ENCODE measurements at regions not wholly inside any gene's neighbourhood (a gene's known extent, or its start where the extent isn't known, plus 50 kb on each side); places are given as distances from the start of the nearest gene placed in this dataset.

DNA sequence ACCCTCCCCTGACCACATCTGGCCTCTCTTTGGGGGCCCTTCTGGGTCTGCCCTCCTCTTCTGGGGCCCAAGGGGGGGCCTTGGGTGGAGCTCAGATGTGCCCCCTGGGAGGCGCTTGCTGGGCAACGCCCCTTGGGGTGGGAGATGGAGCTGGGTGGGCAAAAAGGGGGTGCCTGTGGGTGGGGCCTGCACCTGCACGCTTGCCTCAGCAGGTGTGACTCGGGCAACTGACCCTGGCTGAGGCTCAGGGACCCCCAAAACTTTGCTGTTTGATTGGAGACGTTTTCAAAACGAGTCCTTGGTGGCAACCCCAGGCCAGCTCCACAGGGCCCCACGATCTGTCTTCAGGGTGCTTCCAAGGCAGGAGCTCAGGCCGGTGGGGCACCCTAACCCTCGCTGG is 105.3 kb downstream of the SIK1 start:
- Histone ChIP-seq H4K20me1 (ENCODE audit: low read depth) (no peaks in the 10 kb centered on the region), H3K9ac (no peak overlapping the region), H3K9me3 (ENCODE audit: low read depth) (no peaks in the 10 kb centered on the region), H3K4me3 (no peak overlapping the region), H3K4me1 (no peaks in the 10 kb centered on the region), H3F3A (ENCODE audit: low read depth) (no peaks in the 10 kb centered on the region), H3K4me2 (no peak overlapping the region), H3K27me3 (no peaks in the 10 kb centered on the region), H3K79me2 (ENCODE audit: low read depth) (no peaks in the 10 kb centered on the region), H3K27ac (no peak overlapping the region), H2AFZ (replicated peaks) (no peak overlapping the region), H3K36me3 (no peaks in the 10 kb centered on the region)
- TF ChIP-seq, protein P1, sequence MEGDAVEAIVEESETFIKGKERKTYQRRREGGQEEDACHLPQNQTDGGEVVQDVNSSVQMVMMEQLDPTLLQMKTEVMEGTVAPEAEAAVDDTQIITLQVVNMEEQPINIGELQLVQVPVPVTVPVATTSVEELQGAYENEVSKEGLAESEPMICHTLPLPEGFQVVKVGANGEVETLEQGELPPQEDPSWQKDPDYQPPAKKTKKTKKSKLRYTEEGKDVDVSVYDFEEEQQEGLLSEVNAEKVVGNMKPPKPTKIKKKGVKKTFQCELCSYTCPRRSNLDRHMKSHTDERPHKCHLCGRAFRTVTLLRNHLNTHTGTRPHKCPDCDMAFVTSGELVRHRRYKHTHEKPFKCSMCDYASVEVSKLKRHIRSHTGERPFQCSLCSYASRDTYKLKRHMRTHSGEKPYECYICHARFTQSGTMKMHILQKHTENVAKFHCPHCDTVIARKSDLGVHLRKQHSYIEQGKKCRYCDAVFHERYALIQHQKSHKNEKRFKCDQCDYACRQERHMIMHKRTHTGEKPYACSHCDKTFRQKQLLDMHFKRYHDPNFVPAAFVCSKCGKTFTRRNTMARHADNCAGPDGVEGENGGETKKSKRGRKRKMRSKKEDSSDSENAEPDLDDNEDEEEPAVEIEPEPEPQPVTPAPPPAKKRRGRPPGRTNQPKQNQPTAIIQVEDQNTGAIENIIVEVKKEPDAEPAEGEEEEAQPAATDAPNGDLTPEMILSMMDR (IDR thresholded peaks at IDR 0.05) = no peak
- TF ChIP-seq EZH2 (IDR thresholded peaks at IDR 0.05) (no peak), EZH2phosphoT487 (IDR thresholded peaks at IDR 0.05) (no peak)
- H3K27ac Mint-ChIP-seq = no peak overlapping the region
- peaks cover 20% of the 10 kb centered on the region for H3K27me3 Mint-ChIP-seq (ENCODE audit: insufficient read depth, low read depth)
- peaks cover 17% of the 10 kb centered on the region for H3K9me3 Mint-ChIP-seq
- H3K36me3 Mint-ChIP-seq = peaks cover 4% of the 10 kb centered on the region
- H3K4me3 Mint-ChIP-seq = no peak overlapping the region
- H3K4me1 Mint-ChIP-seq = peaks cover 27% of the 10 kb centered on the region
- DNase-seq (ENCODE audit: low spot score) = no peak

DNA sequence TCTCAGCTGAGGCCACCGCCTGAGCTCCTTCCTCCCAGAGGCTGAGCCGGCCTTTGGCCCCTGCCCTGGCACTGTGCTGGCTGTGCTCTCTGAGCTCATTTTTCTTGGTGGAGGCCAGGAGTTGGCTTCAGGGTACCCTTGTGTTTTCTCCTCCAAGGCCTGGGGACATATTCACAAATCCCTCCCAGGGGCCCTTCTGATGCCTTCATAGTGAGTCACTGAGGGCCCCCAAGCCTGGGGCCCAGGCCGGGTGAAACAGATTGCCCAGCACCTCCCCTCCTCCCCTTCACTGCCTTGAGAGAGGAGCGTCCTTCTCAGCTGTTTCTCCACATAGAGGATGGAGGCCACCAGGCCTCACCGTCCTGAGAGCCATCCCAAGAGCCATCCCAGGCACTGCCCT is 105.8 kb downstream of the SIK1 start:
- Histone ChIP-seq H3K36me3 (no peaks in the 10 kb centered on the region), H3F3A (ENCODE audit: low read depth) (no peaks in the 10 kb centered on the region), H3K9ac (no peak overlapping the region), H3K27me3 (no peaks in the 10 kb centered on the region), H3K4me3 (no peak overlapping the region), H2AFZ (replicated peaks) (no peak overlapping the region), H3K9me3 (ENCODE audit: low read depth) (no peaks in the 10 kb centered on the region), H4K20me1 (ENCODE audit: low read depth) (no peaks in the 10 kb centered on the region), H3K27ac (no peak overlapping the region), H3K4me1 (no peaks in the 10 kb centered on the region), H3K4me2 (no peak overlapping the region), H3K79me2 (ENCODE audit: low read depth) (no peaks in the 10 kb centered on the region)
- no peak overlapping the region for H3K4me3 Mint-ChIP-seq
- peaks cover 22% of the 10 kb centered on the region for H3K4me1 Mint-ChIP-seq
- H3K36me3 Mint-ChIP-seq = peaks cover 4% of the 10 kb centered on the region
- TF ChIP-seq, protein P1 (IDR thresholded peaks at IDR 0.05) = no peak
- TF ChIP-seq EZH2 (IDR thresholded peaks at IDR 0.05) (no peak), EZH2phosphoT487 (IDR thresholded peaks at IDR 0.05) (no peak)
- peaks cover 17% of the 10 kb centered on the region for H3K9me3 Mint-ChIP-seq
- DNase-seq (ENCODE audit: low spot score) = no peak
- peaks cover 20% of the 10 kb centered on the region for H3K27me3 Mint-ChIP-seq (ENCODE audit: insufficient read depth, low read depth)
- no peak overlapping the region for H3K27ac Mint-ChIP-seq

DNA sequence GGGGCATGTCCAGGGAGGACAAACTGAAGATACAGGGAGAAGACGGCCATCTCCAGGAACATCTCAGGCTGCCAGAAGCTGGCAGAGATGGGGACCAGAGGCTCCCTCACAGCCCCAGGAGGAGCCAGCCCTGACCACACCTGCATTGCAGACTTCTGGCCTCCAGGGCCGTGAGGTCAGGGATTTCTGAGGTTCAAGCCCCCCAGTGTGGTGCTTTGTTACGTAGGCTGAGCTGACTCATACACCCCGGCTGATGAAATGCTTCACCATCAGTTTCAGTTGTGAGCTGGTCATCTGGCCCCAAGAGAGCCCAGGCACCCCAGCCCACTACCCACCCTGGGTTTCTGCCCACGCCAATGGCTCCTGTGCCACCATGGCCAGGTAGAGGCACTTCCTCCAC is 106.4 kb downstream of the SIK1 start:
- Histone ChIP-seq H3K4me2 (no peak overlapping the region), H3K27ac (no peak overlapping the region), H3K79me2 (ENCODE audit: low read depth) (no peaks in the 10 kb centered on the region), H3K9me3 (ENCODE audit: low read depth) (no peaks in the 10 kb centered on the region), H3K4me3 (no peak overlapping the region), H3K4me1 (no peaks in the 10 kb centered on the region), H2AFZ (replicated peaks) (no peak overlapping the region), H3K9ac (no peak overlapping the region), H4K20me1 (ENCODE audit: low read depth) (no peaks in the 10 kb centered on the region), H3K36me3 (no peaks in the 10 kb centered on the region), H3F3A (ENCODE audit: low read depth) (no peaks in the 10 kb centered on the region), H3K27me3 (no peaks in the 10 kb centered on the region)
- TF ChIP-seq, protein P1 (IDR thresholded peaks at IDR 0.05) = no peak
- Mint-ChIP-seq H3K4me3 (no peak overlapping the region), H3K27me3 (ENCODE audit: insufficient read depth, low read depth) (peaks cover 20% of the 10 kb centered on the region), H3K4me1 (peaks cover 20% of the 10 kb centered on the region), H3K27ac (peak overlapping the region; percentile 65), H3K9me3 (peaks cover 17% of the 10 kb centered on the region), H3K36me3 (peaks cover 4% of the 10 kb centered on the region)
- no peak for DNase-seq (ENCODE audit: low spot score)
